ENCODE measurements at regions not wholly inside any gene's neighbourhood (a gene's known extent, or its start where the extent isn't known, plus 50 kb on each side); places are given as distances from the start of the nearest gene placed in this dataset.

GRCh38 chr11:42526426-42526825, 785.4 kb upstream of the API5 start:
- no peak for DNase-seq

GRCh38 chr11:42528471-42528870, 783.3 kb upstream of the API5 start:
- DNase-seq, result no peak

GRCh38 chr11:42528911-42529310, 782.9 kb upstream of the API5 start:
- DNase-seq, result no peak

- DNase-seq, result no peak
These were observed 775.0 kb upstream of the API5 start for GRCh38 chr11:42536611-42537360.

- DNase-seq, result no peak
These were observed 769.5 kb upstream of the API5 start for GRCh38 chr11:42542336-42542735.

- DNase-seq, result no peak
These were observed 767.9 kb upstream of the API5 start for GRCh38 chr11:42543844-42544419.

GRCh38 chr11:42544726-42545125, 767.1 kb upstream of the API5 start:
- DNase-seq, result no peak

GRCh38 chr11:42545954-42546353, 765.8 kb upstream of the API5 start:
- DNase-seq, result no peak

- no peak for DNase-seq
These were observed 759.0 kb upstream of the API5 start for GRCh38 chr11:42552786-42553185.

- no peak for DNase-seq
These were observed 756.6 kb upstream of the API5 start for GRCh38 chr11:42555190-42555589.

- DNase-seq, result no peak
These were observed 740.5 kb upstream of the API5 start for GRCh38 chr11:42571131-42571877.

- no peak for DNase-seq
These were observed 739.8 kb upstream of the API5 start for GRCh38 chr11:42571878-42572610.

- DNase-seq, result no peak
These were observed 735.5 kb upstream of the API5 start for GRCh38 chr11:42576318-42576717.

- DNase-seq, result no peak
These were observed 722.5 kb upstream of the API5 start for GRCh38 chr11:42589286-42589685.

GRCh38 chr11:42591841-42592240, 720.0 kb upstream of the API5 start:
- DNase-seq, result no peak

- DNase-seq, result no peak
These were observed 718.4 kb upstream of the API5 start for GRCh38 chr11:42593441-42593840.

GRCh38 chr11:42595876-42596275, 715.9 kb upstream of the API5 start:
- no peak for DNase-seq

- no peak for DNase-seq
These were observed 715.1 kb upstream of the API5 start for GRCh38 chr11:42596576-42597145.

- DNase-seq, result no peak
These were observed 713.5 kb upstream of the API5 start for GRCh38 chr11:42598341-42598740.

- no peak for DNase-seq
These were observed 691.0 kb upstream of the API5 start for GRCh38 chr11:42620796-42621195.

GRCh38 chr11:42625757-42626665, 685.8 kb upstream of the API5 start:
- DNase-seq, result no peak

All from activated CD4-positive, alpha-beta T cell treated with anti-CD3 and anti-CD28 coated beads, Interleukin-10, Interleukin-2, amounts not matched to agents 100 ng/mL and 50 ng/mL, durations not matched to agents 16 hours and 8 hours (primary cell).